HEK293 (cell line): ENCODE measurements at regions not wholly inside any gene's neighbourhood (a gene's known extent, or its start where the extent isn't known, plus 50 kb on each side); places are given as distances from the start of the nearest gene placed in this dataset.

ENCODE experiments used
- CTCF ChIA-PET: fragments of 350-600 bp; formaldehyde crosslinking; extraction: SDS; loops from one replicate; lab custom pipeline; 2021; ENCODE audit warnings: antibody characterized with exemption; lab: Yijun Ruan, JAX
- POLR2A ChIA-PET: fragments of 300-600 bp; formaldehyde crosslinking; extraction: SDS; loops from one replicate; lab custom pipeline; 2020; ENCODE audit warnings: antibody characterized with exemption, inconsistent platforms; lab: Yijun Ruan, JAX
- H3K27ac ChIP-seq: fragments of 200-500 bp; sonication (Bioruptor generic); 2 replicates; pipeline ENCODE4 v1.5.1; 2014; ENCODE audit warnings: low read depth, low read length, control low read depth, inconsistent platforms; ENCODE audit errors: extremely low read depth
- H3K36me3 ChIP-seq, 2 experiments: fragments of 200-500 bp in 1 of 2; sonication (Bioruptor generic) in 1 of 2; 1 replicate in 1 of 2; 2 replicates in 1 of 2; pipeline ENCODE4 v1.5.1; 2014 to 2017; ENCODE audit warnings: inconsistent platforms in 2 of 2, low read length in 2 of 2; ENCODE audit not compliant: control insufficient read depth in 2 of 2, insufficient read depth in 1 of 2
- H3K4me1 ChIP-seq: fragments of 200-500 bp; sonication (Bioruptor generic); 2 replicates; pipeline ENCODE4 v1.5.1; 2014; ENCODE audit warnings: mild to moderate bottlenecking, low read length, inconsistent platforms; ENCODE audit not compliant: control insufficient read depth, insufficient read depth
- H3K4me3 ChIP-seq: 2 replicates; pipeline ENCODE4 v1.5.1; 2011; ENCODE audit warnings: low read depth, mild to moderate bottlenecking, control low read depth, low read length, moderate library complexity
- H3K9me3 ChIP-seq: fragments of 200-500 bp; sonication (Bioruptor generic); 2 replicates; pipeline ENCODE4 v1.5.1; 2014; ENCODE audit warnings: low read depth, low read length, inconsistent platforms; ENCODE audit not compliant: control insufficient read depth, insufficient read depth
- EGR2 ChIP-seq: fragments of 450-650 bp; formaldehyde crosslinking; IDR thresholded peaks from 2 replicates; pipeline ENCODE4 v1.5.1; 2016; ENCODE audit warnings: low read depth, missing biosample characterization, missing genetic modification characterization
- ELK4 ChIP-seq: IDR thresholded peaks from 2 replicates; pipeline ENCODE4 v1.6.1; 2011; ENCODE audit warnings: mild to moderate bottlenecking, low read depth, low read length, borderline replicate concordance
- MEIS1 ChIP-seq: sonication (generic); formaldehyde crosslinking; IDR thresholded peaks from 2 replicates; pipeline ENCODE4 v1.8.1; 2022; ENCODE audit warnings: missing genetic modification reagents, mild to moderate bottlenecking, borderline replicate concordance
- YY1 ChIP-seq: fragments of 450-650 bp; formaldehyde crosslinking; IDR thresholded peaks from 2 replicates; pipeline ENCODE4 v1.5.1; 2018; ENCODE audit warnings: missing biosample characterization, missing genetic modification characterization
- ZBTB44 ChIP-seq: fragments of 450-650 bp; IDR thresholded peaks from 2 replicates; pipeline ENCODE4 v1.5.1; 2018; ENCODE audit warnings: missing biosample characterization, mild to moderate bottlenecking, missing genetic modification characterization
- ZIC2 ChIP-seq: fragments of 450-650 bp; formaldehyde crosslinking; IDR thresholded peaks from 2 replicates; pipeline ENCODE4 v1.5.1; 2016; ENCODE audit warnings: missing biosample characterization, missing genetic modification characterization
- ZNF114 ChIP-seq: fragments of 450-650 bp; formaldehyde crosslinking; IDR thresholded peaks from 2 replicates; pipeline ENCODE4 v1.5.0; 2017; ENCODE audit warnings: missing biosample characterization, missing genetic modification characterization
- ZNF16 ChIP-seq: fragments of 450-650 bp; formaldehyde crosslinking; IDR thresholded peaks from 2 replicates; pipeline ENCODE4 v1.5.1; 2016; ENCODE audit warnings: low read depth, missing biosample characterization, missing genetic modification characterization
- ZNF280C ChIP-seq: fragments of 450-650 bp; formaldehyde crosslinking; IDR thresholded peaks from 2 replicates; pipeline ENCODE4 v1.5.1; 2016; ENCODE audit warnings: missing biosample characterization, missing genetic modification characterization
- ZNF311 ChIP-seq: fragments of 450-650 bp; formaldehyde crosslinking; IDR thresholded peaks from 2 replicates; pipeline ENCODE4 v1.5.1; 2017; ENCODE audit warnings: missing biosample characterization, missing genetic modification characterization, borderline replicate concordance
- ZNF394 ChIP-seq: fragments of 450-650 bp; formaldehyde crosslinking; IDR thresholded peaks from 2 replicates; pipeline ENCODE4 v1.5.1; 2016; ENCODE audit warnings: missing biosample characterization, missing genetic modification characterization, mild to moderate bottlenecking, moderate library complexity, borderline replicate concordance
- ZNF521 ChIP-seq: fragments of 450-650 bp; formaldehyde crosslinking; IDR thresholded peaks from 2 replicates; pipeline ENCODE4 v1.5.1; 2017; ENCODE audit warnings: missing biosample characterization, mild to moderate bottlenecking, missing genetic modification characterization
- ZNF585B ChIP-seq: fragments of 450-650 bp; formaldehyde crosslinking; IDR thresholded peaks from 2 replicates; pipeline ENCODE4 v1.5.1; 2016; ENCODE audit warnings: missing biosample characterization, missing genetic modification characterization
- ZNF623 ChIP-seq: fragments of 450-650 bp; formaldehyde crosslinking; IDR thresholded peaks from 2 replicates; pipeline ENCODE4 v1.5.1; 2016; ENCODE audit warnings: missing biosample characterization, missing genetic modification characterization
- TF ChIP-seq, protein P1 (sequence below): fragments of 450-650 bp; formaldehyde crosslinking; IDR thresholded peaks from 2 replicates; pipeline ENCODE4 v1.5.1; 2016; ENCODE audit warnings: missing biosample characterization, missing genetic modification characterization

GRCh38 chr1:218957971-218958370 lies 215.7 kb upstream of the LYPLAL1 start:
- Histone ChIP-seq H3K36me3 (no peaks in the 10 kb centered on the region), H3K4me3 (no peak overlapping the region), H3K27ac (no peak overlapping the region), H3K4me1 (no peaks in the 10 kb centered on the region)
- POLR2A ChIA-PET: no interaction called here
- CTCF ChIA-PET: no interaction called here
- TF ChIP-seq ZIC2 (no peak), ZBTB44 (no peak), ZNF585B (tag by site-specific recombination) (no peak), ELK4 (no peak), EGR2 (no peak)
- TF ChIP-seq, all 188 proteins: peak for 0
- no peaks in the 10 kb centered on the region for H3K9me3 ChIP-seq

- H3K4me3 ChIP-seq: no peak overlapping the region
- no peaks in the 10 kb centered on the region for H3K36me3 ChIP-seq
- TF ChIP-seq ZNF16 (tag by site-specific recombination): no peak
- no peak for TF ChIP-seq ZNF521
- no peak overlapping the region for H3K27ac ChIP-seq
- H3K4me1 ChIP-seq: no peaks in the 10 kb centered on the region
- POLR2A ChIA-PET: no interaction called here
- no peaks in the 10 kb centered on the region for H3K9me3 ChIP-seq
- CTCF ChIA-PET: no interaction called here
Measured at GRCh38 chr1:218959784-218960183, 213.9 kb upstream of the LYPLAL1 start.

DNA sequence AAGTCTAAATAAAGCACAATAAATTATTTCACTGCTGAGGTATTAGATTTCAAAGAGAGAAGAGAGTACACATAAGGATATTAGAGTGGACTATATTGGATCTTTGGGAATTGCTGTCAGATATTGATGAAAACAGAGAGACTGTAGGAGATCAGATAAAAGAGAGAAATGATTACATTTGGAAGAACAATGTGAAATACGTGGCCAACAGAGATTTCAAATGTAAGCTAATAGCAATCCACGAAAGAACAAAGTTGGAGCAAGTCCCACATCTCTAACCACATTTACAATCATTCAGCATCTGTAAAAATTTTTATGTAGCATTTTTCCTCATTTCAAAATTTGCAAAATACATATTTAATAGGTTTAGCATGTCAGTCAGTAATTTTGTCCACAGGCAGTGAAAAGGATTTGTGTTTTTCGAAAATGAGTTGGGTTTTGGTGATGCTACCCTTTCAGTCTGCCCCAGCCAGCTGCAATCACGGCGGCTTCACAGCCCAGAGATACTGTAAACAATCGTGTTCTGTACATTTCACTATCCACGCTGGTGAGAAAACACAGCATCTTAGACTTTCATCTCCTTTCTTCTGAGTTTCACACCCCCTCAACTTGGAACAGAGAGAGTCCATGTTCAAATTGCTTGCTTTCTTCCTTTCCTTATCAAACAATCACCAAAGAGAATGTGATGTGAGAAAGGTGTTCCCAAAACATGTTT lies 209.1 kb upstream of the LYPLAL1 start:
- POLR2A ChIA-PET: no interaction called here

More for the DNA sequence above, 209.1 kb upstream of the LYPLAL1 start:
- Histone ChIP-seq H3K27ac (no peak overlapping the region), H3K4me3 (no peak overlapping the region), H3K36me3 (no peaks in the 10 kb centered on the region), H3K4me1 (no peaks in the 10 kb centered on the region), H3K9me3 (no peaks in the 10 kb centered on the region)
- CTCF ChIA-PET: interaction anchor here (0.7 to 0.8 kb wide), 2 partner anchors 10 to 11 kb away, joined by 3 read pairs; no protein-coding TSS in a partner anchor
- TF ChIP-seq ZNF280C (tag by site-specific recombination): no peak
- no peak for TF ChIP-seq MEIS1 (CRISPR knock-in tag)
- TF ChIP-seq ZNF114 (tag by site-specific recombination): no peak
- no peak for TF ChIP-seq YY1 (tag by site-specific recombination)
- TF ChIP-seq, protein P1, sequence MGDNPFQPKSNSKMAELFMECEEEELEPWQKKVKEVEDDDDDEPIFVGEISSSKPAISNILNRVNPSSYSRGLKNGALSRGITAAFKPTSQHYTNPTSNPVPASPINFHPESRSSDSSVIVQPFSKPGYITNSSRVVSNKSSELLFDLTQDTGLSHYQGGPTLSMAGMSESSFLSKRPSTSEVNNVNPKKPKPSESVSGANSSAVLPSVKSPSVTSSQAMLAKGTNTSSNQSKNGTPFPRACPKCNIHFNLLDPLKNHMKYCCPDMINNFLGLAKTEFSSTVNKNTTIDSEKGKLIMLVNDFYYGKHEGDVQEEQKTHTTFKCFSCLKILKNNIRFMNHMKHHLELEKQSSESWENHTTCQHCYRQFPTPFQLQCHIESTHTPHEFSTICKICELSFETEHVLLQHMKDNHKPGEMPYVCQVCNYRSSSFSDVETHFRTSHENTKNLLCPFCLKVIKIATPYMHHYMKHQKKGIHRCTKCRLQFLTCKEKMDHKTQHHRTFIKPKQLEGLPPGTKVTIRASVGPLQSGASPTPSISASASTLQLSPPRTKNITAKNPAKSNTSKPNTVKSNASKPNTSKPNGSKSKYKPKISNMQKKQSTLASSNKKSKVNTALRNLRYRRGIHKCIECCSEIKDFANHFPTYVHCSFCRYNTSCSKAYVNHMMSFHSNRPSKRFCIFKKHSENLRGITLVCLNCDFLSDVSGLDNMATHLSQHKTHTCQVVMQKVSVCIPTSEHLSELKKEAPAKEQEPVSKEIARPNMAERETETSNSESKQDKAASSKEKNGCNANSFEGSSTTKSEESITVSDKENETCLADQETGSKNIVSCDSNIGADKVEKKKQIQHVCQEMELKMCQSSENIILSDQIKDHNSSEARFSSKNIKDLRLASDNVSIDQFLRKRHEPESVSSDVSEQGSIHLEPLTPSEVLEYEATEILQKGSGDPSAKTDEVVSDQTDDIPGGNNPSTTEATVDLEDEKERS (tag by site-specific recombination): no peak
- no peak for TF ChIP-seq ZNF311
- TF ChIP-seq ZNF394 (tag by site-specific recombination): no peak
- TF ChIP-seq ZNF623 (tag by site-specific recombination): no peak
